Dendritic cell treated with granulocyte-macrophage colony-stimulating factor and Interleukin-4, amounts not matched to agents 40 ng/mL and 50 ng/mL, for 4 days (primary cell): ENCODE measurements at regions not wholly inside any gene's neighbourhood (a gene's known extent, or its start where the extent isn't known, plus 50 kb on each side); places are given as distances from the start of the nearest gene placed in this dataset.

ENCODE experiments used
- H3K27ac Mint-ChIP-seq: one replicate; pipeline ENCODE4 v1.8.0; 2022; ENCODE audit warnings: mild to moderate bottlenecking, mixed read lengths
- H3K27me3 Mint-ChIP-seq: one replicate; pipeline ENCODE4 v1.8.0; 2022; ENCODE audit warnings: mild to moderate bottlenecking, mixed read lengths
- H3K36me3 Mint-ChIP-seq: one replicate; pipeline ENCODE4 v1.8.0; 2022; ENCODE audit warnings: low read depth, mixed read lengths
- H3K4me1 Mint-ChIP-seq: one replicate; pipeline ENCODE4 v1.8.0; 2022; ENCODE audit warnings: low read depth, mixed read lengths
- H3K4me3 Mint-ChIP-seq: one replicate; pipeline ENCODE4 v1.8.0; 2022; ENCODE audit warnings: mild to moderate bottlenecking, moderate library complexity, mixed read lengths
- H3K9me3 Mint-ChIP-seq: one replicate; pipeline ENCODE4 v1.8.0; 2022; ENCODE audit warnings: mixed read lengths
- intact Hi-C: fragments of 100-400 bp; cut with micrococcal nuclease; formaldehyde crosslinking; loops from one replicate; pipeline ENCODE4 v1.15.0; 2022

DNA sequence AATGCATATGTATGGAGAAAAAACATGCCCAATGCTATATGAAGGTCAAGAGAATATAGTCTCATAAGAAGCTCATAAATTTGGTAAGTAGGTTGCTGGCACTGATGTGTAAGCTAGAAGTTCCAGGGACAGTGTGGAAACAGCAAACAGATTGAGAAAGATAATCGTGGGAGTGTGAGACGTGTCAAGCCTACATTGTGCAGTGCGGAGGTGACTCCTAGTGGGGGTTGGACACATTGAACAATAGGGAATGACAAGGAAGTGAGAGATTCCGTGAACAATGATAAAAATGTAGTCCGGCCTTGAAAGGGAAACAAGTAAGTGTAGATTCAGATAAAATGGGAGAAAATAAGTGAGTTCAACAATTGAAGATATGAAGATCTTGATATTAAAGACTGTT, 788.4 kb upstream of the PRMT6 start:
- Mint-ChIP-seq H3K9me3 (peaks cover 35% of the 10 kb centered on the region), H3K4me1 (no peaks in the 10 kb centered on the region), H3K4me3 (no peak overlapping the region), H3K27me3 (no peaks in the 10 kb centered on the region), H3K27ac (no peak overlapping the region), H3K36me3 (no peaks in the 10 kb centered on the region)
- intact Hi-C loops = no loop called here

DNA sequence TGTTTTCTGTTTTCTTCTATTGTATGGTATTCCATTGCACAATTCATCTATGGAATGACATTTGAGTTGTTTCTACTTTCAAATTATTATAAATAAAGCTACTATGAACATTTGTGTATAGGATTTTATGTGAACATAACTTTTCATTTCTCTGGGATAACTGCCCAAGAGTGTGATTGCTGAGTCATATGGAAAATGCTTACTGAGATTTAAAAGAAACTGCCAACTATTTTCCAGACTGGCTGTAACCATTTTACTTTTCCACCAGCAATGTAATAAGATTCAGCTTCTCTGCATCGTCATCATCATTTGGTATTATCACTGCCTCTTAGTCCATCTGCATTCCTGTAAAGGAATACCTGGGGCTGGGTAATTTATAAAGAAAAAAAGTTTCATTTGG, 779.6 kb upstream of the PRMT6 start:
- Mint-ChIP-seq H3K4me1 (no peaks in the 10 kb centered on the region), H3K36me3 (no peaks in the 10 kb centered on the region), H3K27me3 (no peaks in the 10 kb centered on the region), H3K9me3 (peaks cover 17% of the 10 kb centered on the region), H3K4me3 (no peak overlapping the region), H3K27ac (no peak overlapping the region)
- intact Hi-C loops = no loop called here

DNA sequence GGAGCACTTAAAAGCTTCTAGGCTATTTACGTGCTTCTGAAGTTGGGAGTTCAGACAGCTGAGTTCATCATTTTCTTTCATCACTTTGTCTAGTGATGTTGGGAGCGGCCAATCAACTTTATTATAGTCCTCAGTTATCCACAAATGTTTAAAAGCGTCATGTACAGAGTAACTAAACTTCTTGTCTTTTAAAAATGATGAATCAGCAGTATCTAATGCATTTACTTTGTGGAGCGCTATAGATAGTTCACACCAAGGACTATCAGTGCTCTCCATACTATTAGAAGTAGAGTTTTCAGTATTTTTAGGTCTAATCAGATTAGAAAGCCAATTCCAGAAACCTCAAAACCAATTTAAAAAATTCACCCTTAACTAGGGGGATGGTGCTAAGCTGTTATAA, 778.7 kb upstream of the PRMT6 start:
- intact Hi-C loops = no loop called here
- no peak overlapping the region for H3K27ac Mint-ChIP-seq

DNA sequence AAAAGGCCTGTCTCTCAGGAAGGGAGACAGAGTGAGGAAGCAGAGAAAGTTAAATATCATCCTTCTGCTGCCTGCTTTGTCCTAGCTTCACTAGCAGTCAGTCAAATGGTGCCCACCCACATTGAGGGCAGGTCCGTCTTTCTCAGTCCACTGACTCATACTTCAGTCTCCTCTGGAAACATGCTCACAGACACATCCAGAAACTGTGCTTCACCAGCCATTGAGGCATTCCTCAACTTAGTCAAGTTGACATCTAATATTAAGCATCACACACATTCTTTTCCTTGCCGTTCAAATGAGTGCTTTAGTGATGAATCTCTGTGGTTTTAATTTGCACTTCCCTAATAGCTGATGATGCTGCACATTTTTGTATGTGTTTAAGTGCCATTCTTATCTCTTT, 777.8 kb upstream of the PRMT6 start:
- H3K36me3 Mint-ChIP-seq = no peaks in the 10 kb centered on the region
- no peaks in the 10 kb centered on the region for H3K27me3 Mint-ChIP-seq
- intact Hi-C loops = no loop called here
- H3K9me3 Mint-ChIP-seq = peaks cover 17% of the 10 kb centered on the region
- no peaks in the 10 kb centered on the region for H3K4me1 Mint-ChIP-seq
- H3K4me3 Mint-ChIP-seq = no peak overlapping the region
- H3K27ac Mint-ChIP-seq = no peak overlapping the region

More for the DNA sequence above, 778.7 kb upstream of the PRMT6 start:
- Mint-ChIP-seq H3K4me1 (no peaks in the 10 kb centered on the region), H3K9me3 (peaks cover 17% of the 10 kb centered on the region), H3K4me3 (no peak overlapping the region), H3K36me3 (no peaks in the 10 kb centered on the region), H3K27me3 (no peaks in the 10 kb centered on the region)

DNA sequence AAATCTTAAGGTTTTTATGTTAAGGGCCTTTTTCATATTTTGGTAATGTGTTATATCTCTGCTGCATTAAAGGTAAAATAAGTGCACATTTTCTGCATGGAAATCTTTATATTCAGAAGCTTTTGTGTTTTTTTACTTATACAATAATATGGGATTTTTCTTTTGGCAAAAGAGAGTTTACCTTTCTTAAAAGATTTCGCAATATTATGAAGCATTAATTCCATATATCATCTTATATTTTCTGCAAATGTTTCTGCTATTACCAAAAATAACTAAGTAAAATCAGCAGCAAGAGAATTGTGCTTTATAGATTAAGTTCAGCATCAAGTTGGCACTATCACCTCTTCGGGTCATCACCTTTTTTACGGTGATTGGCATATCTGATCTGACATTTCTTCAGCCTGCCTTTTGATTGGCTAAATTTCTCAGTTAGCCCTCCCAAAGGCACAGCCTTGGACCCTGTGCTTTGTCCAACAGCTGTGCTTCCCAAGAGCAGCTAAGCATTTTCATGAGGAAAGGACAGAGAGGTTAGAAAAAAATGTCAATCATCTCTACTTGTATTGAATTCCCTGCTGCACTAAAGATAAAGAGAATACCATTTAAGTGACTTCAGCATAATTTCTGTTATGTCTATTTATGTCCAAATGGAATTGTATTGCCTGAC, 767.1 kb upstream of the PRMT6 start:
- H3K27ac Mint-ChIP-seq = no peak overlapping the region
- H3K36me3 Mint-ChIP-seq = no peaks in the 10 kb centered on the region
- no peak overlapping the region for H3K4me3 Mint-ChIP-seq
- H3K27me3 Mint-ChIP-seq = no peaks in the 10 kb centered on the region
- peaks cover 14% of the 10 kb centered on the region for H3K9me3 Mint-ChIP-seq
- no peaks in the 10 kb centered on the region for H3K4me1 Mint-ChIP-seq
- intact Hi-C loops = no loop called here

DNA sequence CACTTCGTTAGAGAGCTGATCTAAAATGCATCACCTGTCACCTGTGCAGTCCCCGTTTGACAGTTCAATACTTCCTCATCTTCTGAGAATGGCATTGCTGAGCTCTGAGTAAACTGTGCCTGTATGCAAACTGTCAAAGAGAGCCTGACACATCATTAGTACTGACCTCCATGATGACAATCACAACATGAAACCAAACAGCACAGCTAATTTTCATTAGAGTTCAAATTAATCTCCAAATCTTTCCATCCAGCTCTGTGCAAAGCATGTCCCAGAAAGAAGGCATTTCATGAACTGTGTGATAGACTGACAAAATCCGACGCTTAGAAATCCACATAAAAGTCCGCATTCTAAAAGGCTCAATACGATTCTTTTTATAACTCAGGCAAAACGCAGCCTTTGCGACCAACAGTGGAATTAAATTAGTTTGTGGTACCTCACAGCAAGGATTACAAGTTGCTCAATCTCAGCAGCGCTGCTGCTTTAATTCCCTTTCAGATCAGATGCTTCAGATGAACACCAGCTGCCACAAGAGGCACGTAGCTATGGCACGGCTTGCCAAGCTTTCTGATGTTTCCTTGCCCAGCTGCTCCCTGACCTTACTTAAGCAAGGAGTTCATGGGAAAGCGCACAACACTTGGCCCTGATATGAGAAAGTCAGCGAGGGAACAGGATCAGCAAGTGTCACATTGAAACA, 765.5 kb upstream of the PRMT6 start:
- H3K9me3 Mint-ChIP-seq = peaks cover 14% of the 10 kb centered on the region

DNA sequence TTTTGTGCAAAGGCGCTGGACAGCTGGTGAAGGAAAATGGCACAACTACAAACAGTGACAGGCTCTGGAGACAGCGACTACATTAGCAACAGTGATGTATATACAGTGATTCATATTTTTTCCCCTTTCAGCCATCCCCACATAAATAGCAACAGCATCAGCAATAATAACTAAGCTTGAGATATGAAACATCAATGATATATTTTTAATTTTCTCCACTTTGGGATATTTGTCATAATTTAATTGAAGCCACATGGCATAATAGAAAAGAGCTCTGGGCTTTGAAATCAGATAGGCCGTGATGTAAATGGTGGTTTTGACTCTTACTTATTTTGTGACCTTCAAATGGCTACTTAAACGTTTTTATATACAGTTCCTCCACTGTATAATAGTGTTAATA, 764.3 kb upstream of the PRMT6 start:
- Mint-ChIP-seq H3K4me1 (no peaks in the 10 kb centered on the region), H3K4me3 (no peak overlapping the region), H3K27ac (no peak overlapping the region), H3K9me3 (peaks cover 11% of the 10 kb centered on the region), H3K36me3 (no peaks in the 10 kb centered on the region), H3K27me3 (no peaks in the 10 kb centered on the region)
- intact Hi-C loops = no loop called here

More for the DNA sequence above, 765.5 kb upstream of the PRMT6 start:
- Mint-ChIP-seq H3K27me3 (no peaks in the 10 kb centered on the region), H3K27ac (no peak overlapping the region), H3K4me3 (no peak overlapping the region), H3K36me3 (no peaks in the 10 kb centered on the region), H3K4me1 (no peaks in the 10 kb centered on the region)
- intact Hi-C loops = no loop called here

DNA sequence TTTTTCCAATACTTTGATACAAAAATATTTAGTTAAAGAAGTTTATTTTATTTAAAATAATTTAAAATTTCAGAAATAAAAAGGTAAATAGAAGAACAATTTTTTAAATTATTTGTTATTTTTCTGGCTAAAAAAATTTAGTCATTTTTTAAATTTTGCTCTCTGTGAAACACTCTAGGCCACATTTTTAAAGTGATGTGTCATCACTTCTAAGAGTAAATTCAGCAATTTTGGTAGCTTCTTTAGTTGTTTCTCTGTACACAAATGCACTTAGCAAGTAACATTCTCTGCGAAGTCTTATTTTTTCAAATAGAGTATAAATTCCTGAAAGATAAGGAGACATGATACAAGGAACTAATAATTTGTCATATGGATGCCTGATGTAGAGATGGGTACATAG, 760.0 kb upstream of the PRMT6 start:
- no peaks in the 10 kb centered on the region for H3K27me3 Mint-ChIP-seq
- no peak overlapping the region for H3K27ac Mint-ChIP-seq
- peaks cover 15% of the 10 kb centered on the region for H3K9me3 Mint-ChIP-seq
- H3K36me3 Mint-ChIP-seq = no peaks in the 10 kb centered on the region
- H3K4me3 Mint-ChIP-seq = no peak overlapping the region
- no peaks in the 10 kb centered on the region for H3K4me1 Mint-ChIP-seq
- intact Hi-C loops = no loop called here

DNA sequence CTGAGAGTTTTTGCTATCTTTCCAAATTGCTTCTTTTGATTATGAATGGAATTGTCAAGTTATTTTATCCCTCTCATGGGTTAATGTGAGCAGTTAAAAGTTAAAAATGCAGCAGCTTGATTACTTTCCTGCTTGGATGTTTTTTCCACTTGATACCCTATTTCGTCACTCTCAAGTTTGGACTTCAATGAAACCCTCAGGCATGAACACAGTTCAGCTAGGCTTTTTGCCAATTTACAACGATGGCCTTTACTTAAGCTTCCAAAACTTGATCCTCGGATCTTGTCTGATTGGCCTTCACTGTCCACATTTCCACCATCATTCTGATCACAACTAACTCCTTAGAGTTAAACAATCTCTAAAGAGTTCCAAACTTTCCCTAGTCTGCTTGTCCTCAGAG, 752.4 kb upstream of the PRMT6 start:
- intact Hi-C loops = no loop called here
- Mint-ChIP-seq H3K27ac (no peak overlapping the region), H3K4me3 (no peak overlapping the region), H3K36me3 (no peaks in the 10 kb centered on the region), H3K9me3 (peaks cover 56% of the 10 kb centered on the region), H3K27me3 (no peaks in the 10 kb centered on the region), H3K4me1 (no peaks in the 10 kb centered on the region)

DNA sequence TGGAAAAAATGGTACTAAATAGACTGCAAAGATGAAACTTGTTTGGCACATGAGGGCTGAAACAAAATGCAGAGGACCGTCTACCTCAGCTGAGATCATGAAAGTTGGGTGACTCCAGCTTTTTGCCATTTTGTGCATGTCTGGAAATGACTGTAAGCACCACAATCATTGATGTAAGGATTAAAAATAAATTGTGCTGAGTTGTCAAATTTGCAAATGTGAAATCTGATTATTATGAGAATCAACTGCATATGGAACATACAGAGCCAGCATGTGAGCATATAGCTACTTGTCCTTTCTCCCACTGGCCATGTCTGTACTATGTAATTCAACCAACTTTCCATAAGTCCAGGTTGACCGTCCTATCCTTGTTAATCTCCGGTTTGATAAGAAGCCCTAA, 736.9 kb upstream of the PRMT6 start:
- intact Hi-C loops = no loop called here
- no peaks in the 10 kb centered on the region for H3K36me3 Mint-ChIP-seq
- H3K27ac Mint-ChIP-seq = no peak overlapping the region
- H3K9me3 Mint-ChIP-seq = peaks cover 21% of the 10 kb centered on the region
- H3K4me3 Mint-ChIP-seq = no peak overlapping the region
- H3K4me1 Mint-ChIP-seq = no peaks in the 10 kb centered on the region
- no peaks in the 10 kb centered on the region for H3K27me3 Mint-ChIP-seq

DNA sequence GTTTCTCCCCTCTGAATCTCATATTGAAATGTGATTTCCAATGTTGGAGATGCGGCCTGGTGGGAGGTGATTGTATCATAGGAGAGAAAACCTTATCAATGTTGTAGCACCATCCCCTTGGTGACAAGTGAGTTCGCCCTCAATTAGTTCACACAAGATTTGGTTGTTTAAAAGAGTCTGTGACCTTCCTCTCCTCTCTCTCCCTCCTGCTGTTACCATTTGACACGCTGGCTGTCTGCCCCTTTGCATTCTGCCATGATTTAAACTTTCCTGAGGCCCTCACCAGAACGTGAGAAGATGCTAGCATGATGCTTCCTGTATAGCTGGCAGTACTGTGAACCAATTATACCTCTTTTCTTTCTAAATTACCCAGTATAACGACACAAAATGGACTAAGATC, 730.9 kb upstream of the PRMT6 start:
- Mint-ChIP-seq H3K9me3 (peaks cover 16% of the 10 kb centered on the region), H3K4me1 (no peaks in the 10 kb centered on the region), H3K36me3 (no peaks in the 10 kb centered on the region), H3K27me3 (no peaks in the 10 kb centered on the region), H3K27ac (no peak overlapping the region), H3K4me3 (no peak overlapping the region)
- intact Hi-C loops = no loop called here

DNA sequence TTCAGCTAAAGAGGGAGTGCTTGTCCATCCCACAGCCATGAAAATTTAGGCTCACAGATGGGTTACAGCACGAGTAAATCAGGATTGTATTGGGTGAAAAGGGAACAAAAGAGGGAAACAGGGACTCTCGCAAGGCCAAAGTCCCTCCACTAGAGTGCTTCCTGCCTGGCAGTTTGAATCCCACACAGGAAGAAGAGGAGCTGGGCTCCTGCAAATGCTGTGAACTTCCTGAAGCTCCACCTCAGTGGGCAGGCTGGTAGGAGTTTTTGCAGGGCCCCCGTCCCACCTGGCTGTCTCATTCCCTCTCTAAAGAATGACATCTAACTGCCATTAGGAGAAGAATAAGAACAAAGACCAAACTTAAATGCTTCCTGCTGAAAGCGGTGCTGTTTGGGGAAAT, 712.0 kb upstream of the PRMT6 start:
- H3K27ac Mint-ChIP-seq = no peak overlapping the region
- H3K4me3 Mint-ChIP-seq = no peak overlapping the region

DNA sequence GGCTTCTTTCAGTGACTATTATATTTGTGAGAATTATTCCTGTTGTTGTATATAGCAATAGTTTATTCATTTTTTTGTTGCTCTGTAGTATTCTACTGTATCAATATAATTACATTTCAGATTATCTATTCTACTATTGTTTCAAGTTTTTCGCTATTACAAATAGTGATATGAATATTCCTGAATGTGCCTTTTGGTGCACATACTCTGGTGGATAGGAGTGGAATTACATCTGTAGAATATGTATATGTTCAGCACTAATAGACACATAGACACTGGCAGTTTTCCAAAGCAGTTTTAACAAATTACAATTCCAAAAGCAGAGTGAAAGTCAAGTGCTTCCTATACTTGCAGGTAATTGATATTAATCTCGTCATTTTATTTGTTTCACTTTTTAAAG, 696.2 kb upstream of the PRMT6 start:
- H3K9me3 Mint-ChIP-seq = peaks cover 60% of the 10 kb centered on the region
- no peak overlapping the region for H3K27ac Mint-ChIP-seq
- no peaks in the 10 kb centered on the region for H3K36me3 Mint-ChIP-seq
- H3K27me3 Mint-ChIP-seq = no peaks in the 10 kb centered on the region
- intact Hi-C loops = no loop called here
- no peaks in the 10 kb centered on the region for H3K4me1 Mint-ChIP-seq
- no peak overlapping the region for H3K4me3 Mint-ChIP-seq

More for the DNA sequence above, 712.0 kb upstream of the PRMT6 start:
- no peaks in the 10 kb centered on the region for H3K4me1 Mint-ChIP-seq
- no peaks in the 10 kb centered on the region for H3K36me3 Mint-ChIP-seq
- no peaks in the 10 kb centered on the region for H3K27me3 Mint-ChIP-seq
- peaks cover 38% of the 10 kb centered on the region for H3K9me3 Mint-ChIP-seq
- intact Hi-C loops = no loop called here

DNA sequence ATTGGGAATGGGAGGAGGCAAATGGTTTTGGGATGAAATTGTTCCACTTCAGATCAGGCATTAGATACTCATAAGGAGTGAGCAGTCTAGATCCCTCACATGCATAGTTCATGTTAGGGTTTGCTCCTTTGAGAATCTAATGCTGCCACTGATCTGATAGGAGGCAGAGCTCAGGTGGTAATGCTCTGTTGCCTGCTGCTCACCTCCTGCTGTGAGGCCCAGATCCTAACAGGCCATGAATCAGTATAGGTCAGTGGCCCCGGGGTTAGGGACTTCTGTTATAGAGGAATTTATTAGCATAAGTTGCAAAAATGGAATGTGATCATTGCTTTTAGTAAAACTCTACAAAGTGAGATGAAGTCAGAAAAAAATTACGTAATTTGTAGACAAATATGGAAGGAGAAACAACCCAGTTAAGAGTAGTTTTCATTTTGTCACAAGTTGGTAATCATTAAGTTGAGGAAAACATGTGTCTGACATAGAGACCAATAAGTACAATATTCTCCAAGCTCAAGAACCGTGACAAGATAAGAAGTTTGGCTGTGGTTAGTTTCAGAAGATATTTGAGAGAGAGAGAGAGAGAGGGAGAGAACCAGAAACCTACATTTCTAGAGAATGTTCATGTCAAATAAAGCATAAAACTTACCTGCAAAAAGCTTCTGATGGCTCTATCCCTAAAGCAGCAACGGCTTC, 689.7 kb upstream of the PRMT6 start:
- no peaks in the 10 kb centered on the region for H3K36me3 Mint-ChIP-seq
- no peak overlapping the region for H3K27ac Mint-ChIP-seq
- H3K4me1 Mint-ChIP-seq = no peaks in the 10 kb centered on the region
- no peaks in the 10 kb centered on the region for H3K27me3 Mint-ChIP-seq
- H3K4me3 Mint-ChIP-seq = no peak overlapping the region
- peaks cover 25% of the 10 kb centered on the region for H3K9me3 Mint-ChIP-seq
- intact Hi-C loops = no loop called here
